A673 (cell line): ENCODE measurements at regions not wholly inside any gene's neighbourhood (a gene's known extent, or its start where the extent isn't known, plus 50 kb on each side); places are given as distances from the start of the nearest gene placed in this dataset.

Source experiments
- EZH2 ChIP-seq: fragments of 200-600 bp; sonication (generic); IDR thresholded peaks from 2 replicates; pipeline ENCODE4 v1.6.1; 2017; ENCODE audit warnings: borderline replicate concordance, low read depth, mild to moderate bottlenecking, mixed read lengths, antibody characterized with exemption, low read length; ENCODE audit not compliant: poor library complexity, severe bottlenecking
- TF ChIP-seq, protein P1 (sequence below): fragments of 300-800, 200-600 bp; sonication (generic); conservative IDR thresholded peaks from 2 replicates; pipeline ENCODE4 v1.5.1; 2017; ENCODE audit warnings: low read depth, mild to moderate bottlenecking, antibody characterized with exemption, low read length, moderate library complexity, mixed read lengths

DNA sequence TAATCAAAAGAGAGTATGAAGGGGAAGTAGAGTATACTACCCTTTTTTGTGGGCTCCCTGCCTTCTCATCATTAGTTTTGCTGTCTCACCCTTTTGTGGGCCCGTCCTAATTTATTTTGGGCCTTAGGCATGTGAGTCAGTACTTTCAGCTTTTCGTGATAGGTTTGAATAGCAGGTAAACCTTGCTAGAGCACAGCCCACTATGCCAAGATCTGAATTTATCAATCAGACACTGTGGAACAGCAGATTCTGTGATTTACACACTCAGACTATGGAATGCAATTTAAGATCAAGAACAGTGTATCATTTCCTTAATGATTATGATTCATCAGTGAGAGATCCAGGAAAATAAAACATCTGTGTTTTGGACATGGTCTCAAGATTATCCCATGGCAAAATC, 1117.1 kb downstream of the KHDRBS2 start:
- TF ChIP-seq, protein P1, sequence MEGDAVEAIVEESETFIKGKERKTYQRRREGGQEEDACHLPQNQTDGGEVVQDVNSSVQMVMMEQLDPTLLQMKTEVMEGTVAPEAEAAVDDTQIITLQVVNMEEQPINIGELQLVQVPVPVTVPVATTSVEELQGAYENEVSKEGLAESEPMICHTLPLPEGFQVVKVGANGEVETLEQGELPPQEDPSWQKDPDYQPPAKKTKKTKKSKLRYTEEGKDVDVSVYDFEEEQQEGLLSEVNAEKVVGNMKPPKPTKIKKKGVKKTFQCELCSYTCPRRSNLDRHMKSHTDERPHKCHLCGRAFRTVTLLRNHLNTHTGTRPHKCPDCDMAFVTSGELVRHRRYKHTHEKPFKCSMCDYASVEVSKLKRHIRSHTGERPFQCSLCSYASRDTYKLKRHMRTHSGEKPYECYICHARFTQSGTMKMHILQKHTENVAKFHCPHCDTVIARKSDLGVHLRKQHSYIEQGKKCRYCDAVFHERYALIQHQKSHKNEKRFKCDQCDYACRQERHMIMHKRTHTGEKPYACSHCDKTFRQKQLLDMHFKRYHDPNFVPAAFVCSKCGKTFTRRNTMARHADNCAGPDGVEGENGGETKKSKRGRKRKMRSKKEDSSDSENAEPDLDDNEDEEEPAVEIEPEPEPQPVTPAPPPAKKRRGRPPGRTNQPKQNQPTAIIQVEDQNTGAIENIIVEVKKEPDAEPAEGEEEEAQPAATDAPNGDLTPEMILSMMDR, result no peak
- TF ChIP-seq EZH2, result no peak
